Ovary (tissue), 7 donors: ENCODE measurements at regions not wholly inside any gene's neighbourhood (a gene's known extent, or its start where the extent isn't known, plus 50 kb on each side); places are given as distances from the start of the nearest gene placed in this dataset.

Source experiments
- DNase-seq, 5 donors: peaks; one replicate each; pipeline ENCODE4 v3.0.0-alpha.2; 2019 to 2020
- H3K27ac ChIP-seq, 2 donors: fragments of 200-600 bp; one replicate each; pipeline versions ENCODE4 v1.5.1 to v1.8.0; 2019 to 2022
- H3K27me3 ChIP-seq: fragments of 200-600 bp; one replicate; pipeline ENCODE4 v1.8.0; 2022
- H3K36me3 ChIP-seq: fragments of 200-600 bp; sonication (generic); one replicate; pipeline ENCODE4 v1.5.1; 2019
- H3K4me1 ChIP-seq: one replicate; pipeline ENCODE4 v1.8.1; 2013; ENCODE audit warnings: mild to moderate bottlenecking, moderate library complexity; ENCODE audit not compliant: insufficient read depth
- H3K4me3 ChIP-seq: fragments of 200-600 bp; sonication (generic); one replicate; pipeline ENCODE4 v1.5.1; 2017
- H3K9me3 ChIP-seq, 2 donors: fragments of 200-600 bp in 1 of 2; sonication (generic) in 1 of 2; one replicate each; pipeline versions ENCODE4 v1.5.1 to v1.8.1; 2013 to 2019; ENCODE audit warnings: mild to moderate bottlenecking in 1 of 2, moderate library complexity in 1 of 2
- CTCF ChIP-seq, 3 donors: fragments of 450-650 bp in 2 of 3; fragments of 200-600 bp in 1 of 3; IDR thresholded peaks; one replicate each; pipeline versions ENCODE4 v1.5.1 to v1.8.0; 2016 to 2022; ENCODE audit warnings: antibody characterized with exemption in 3 of 3, mild to moderate bottlenecking in 1 of 3
- EP300 ChIP-seq: sonication (generic); formaldehyde crosslinking; IDR thresholded peaks from one replicate; pipeline ENCODE4 v1.6.1; 2017; ENCODE audit warnings: antibody characterized with exemption
- POLR2A ChIP-seq: fragments of 450-650 bp; IDR thresholded peaks from one replicate; pipeline ENCODE4 v1.6.1; 2017; ENCODE audit warnings: antibody characterized with exemption, mild to moderate bottlenecking, moderate library complexity
- WGBS, 3 donors: extraction: QIAGEN DNeasy Blood & Tissue Kit in 1 of 3; methylation state at CpG; one replicate each; pipeline versions ENCODE4 v1.1.5 to v1.1.7; 2013 to 2017; 5-methylcytosine and 5-hydroxymethylcytosine counted together
- intact Hi-C, 4 donors: fragments of 100-400 bp; cut with DNase I; formaldehyde crosslinking; loops; one replicate each; pipeline versions ENCODE4 v1.11.0 to v1.15.1; 2022 to 2023
- donor health status: DM: no; HTN: no; CAD: no; lungs with moderate emphysema.
- donor health status: DM: no; HTN: no; CAD: no.
- donor health status: Bipolar disorder and iron deficiency.
- donor health status: DM: no; HTN: no; CAD: no.
- donor health status: DM: yes; HTN: yes; CAD: no.

GRCh38 chr2:199011908-199012307 lies 445.8 kb downstream of the SATB2 start:
- H3K27me3 ChIP-seq, result no peaks in the 10 kb centered on the region
- no peaks in the 10 kb centered on the region for H3K36me3 ChIP-seq
- H3K4me3 ChIP-seq, result no peak overlapping the region
- no peaks in the 10 kb centered on the region for H3K4me1 ChIP-seq
- TF ChIP-seq CTCF (IDR thresholded peaks at IDR 0.05) (no peak), POLR2A (no peak), EP300 (no peak)
- no peaks in the 10 kb centered on the region for H3K9me3 ChIP-seq
- no peak overlapping the region for H3K27ac ChIP-seq
- WGBS, 3 donors, result 69 to 76% (median 72%) methylated on average over 4 of the region's 4 CpGs
- intact Hi-C loops, result no loop called here
- DNase-seq, result no peak

- WGBS, 3 donors, result 66 to 75% (median 73%) methylated on average over 1 of the region's 1 CpG
- TF ChIP-seq EP300 (no peak), POLR2A (no peak), CTCF (IDR thresholded peaks at IDR 0.05) (no peak)
- intact Hi-C loops, result no loop called here
Measured at GRCh38 chr2:198994678-198995077, 463.1 kb downstream of the SATB2 start.

GRCh38 chr2:198991431-198991830 lies 466.3 kb downstream of the SATB2 start:
- Histone ChIP-seq H3K9me3 (no peaks in the 10 kb centered on the region), H3K27me3 (no peaks in the 10 kb centered on the region), H3K4me3 (no peak overlapping the region), H3K36me3 (no peaks in the 10 kb centered on the region), H3K27ac (no peak overlapping the region), H3K4me1 (no peaks in the 10 kb centered on the region)
- WGBS, 3 donors, result 83 to 91% (median 86%) methylated on average over 2 of the region's 2 CpGs
- DNase-seq, result no peak
- intact Hi-C loops, result no loop called here
- TF ChIP-seq POLR2A (no peak), EP300 (no peak), CTCF (IDR thresholded peaks at IDR 0.05) (no peak)

More at GRCh38 chr2:198994678-198995077, 463.1 kb downstream of the SATB2 start:
- H3K4me3 ChIP-seq, result no peak overlapping the region
- H3K36me3 ChIP-seq, result no peaks in the 10 kb centered on the region
- H3K27me3 ChIP-seq, result no peaks in the 10 kb centered on the region
- no peaks in the 10 kb centered on the region for H3K9me3 ChIP-seq
- no peak for DNase-seq
- H3K4me1 ChIP-seq, result no peaks in the 10 kb centered on the region
- no peak overlapping the region for H3K27ac ChIP-seq

GRCh38 chr2:198975779-198976178 lies 482.0 kb downstream of the SATB2 start:
- H3K27me3 ChIP-seq, result no peaks in the 10 kb centered on the region
- DNase-seq, result no peak

More at GRCh38 chr2:198975779-198976178, 482.0 kb downstream of the SATB2 start:
- intact Hi-C loops, result no loop called here
- no peaks in the 10 kb centered on the region for H3K4me1 ChIP-seq
- H3K36me3 ChIP-seq, result no peaks in the 10 kb centered on the region
- H3K27ac ChIP-seq, result no peak overlapping the region
- H3K9me3 ChIP-seq, result no peaks in the 10 kb centered on the region
- H3K4me3 ChIP-seq, result no peak overlapping the region
- TF ChIP-seq POLR2A (no peak), EP300 (no peak), CTCF (IDR thresholded peaks at IDR 0.05) (no peak)
